Activated CD4-positive, CD25-positive, alpha-beta regulatory T cell treated with anti-CD3 and anti-CD28 coated beads, Interleukin-2, amount 50 U/mL, for 16 hours (primary cell): ENCODE measurements at regions not wholly inside any gene's neighbourhood (a gene's known extent, or its start where the extent isn't known, plus 50 kb on each side); places are given as distances from the start of the nearest gene placed in this dataset.

ENCODE experiments used
- DNase-seq: peaks from one replicate; pipeline ENCODE4 v3.0.0-alpha.2; 2020; ENCODE audit warnings: low read depth, low spot score

GRCh38 chr2:136185981-136186776 lies 68.2 kb upstream of the CXCR4 start:
- no peak for DNase-seq

- DNase-seq, result no peak
Observed at GRCh38 chr2:136183097-136183496, 65.1 kb upstream of the CXCR4 start.

GRCh38 chr2:136182315-136182714 lies 64.4 kb upstream of the CXCR4 start:
- DNase-seq, result no peak

- DNase-seq, result no peak
Observed at GRCh38 chr2:136179602-136179975, 61.6 kb upstream of the CXCR4 start.

- DNase-seq, result no peak
Observed at GRCh38 chr2:136178941-136179601, 61.1 kb upstream of the CXCR4 start.

- no peak for DNase-seq
Observed at GRCh38 chr2:136175868-136176267, 57.9 kb upstream of the CXCR4 start.

- no peak for DNase-seq
Observed at GRCh38 chr2:136175466-136175865, 57.5 kb upstream of the CXCR4 start.

GRCh38 chr2:136173126-136173525 lies 55.2 kb upstream of the CXCR4 start:
- DNase-seq, result no peak

GRCh38 chr2:136171223-136171622 lies 53.3 kb upstream of the CXCR4 start:
- no peak for DNase-seq

- no peak for DNase-seq
Observed at GRCh38 chr2:136168720-136169119, 50.8 kb upstream of the CXCR4 start.

GRCh38 chr2:136167721-136168475 lies 49.9 kb upstream of the CXCR4 start:
- no peak for DNase-seq
